RPMI7951 (cell line): ENCODE measurements at regions not wholly inside any gene's neighbourhood (a gene's known extent, or its start where the extent isn't known, plus 50 kb on each side); places are given as distances from the start of the nearest gene placed in this dataset.

Source experiments
- DNase-seq: peaks from one replicate; pipeline ENCODE4 v3.0.0-alpha.2; 2012; ENCODE audit warnings: low read depth

DNA sequence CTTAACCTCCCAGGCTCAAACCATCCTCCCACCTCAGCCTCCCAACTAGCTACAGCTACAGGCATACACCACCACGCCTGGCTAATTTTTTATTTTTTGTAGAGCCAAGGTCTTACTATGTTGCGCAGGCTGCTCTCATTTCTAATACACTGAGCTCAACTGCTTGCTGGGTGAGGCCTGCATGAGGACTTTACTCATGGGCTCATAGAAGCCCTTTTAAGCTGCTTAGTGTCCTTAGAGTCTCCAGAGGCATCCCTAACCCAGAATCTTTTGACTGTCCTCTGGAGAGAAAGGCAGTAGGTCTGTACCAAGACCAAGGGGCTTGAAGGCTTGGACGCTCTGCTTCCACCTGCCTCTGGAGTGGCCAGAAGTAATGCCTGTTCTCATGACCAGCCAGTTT lies 141.6 kb downstream of the TM9SF2 start:
- DNase-seq = no peak

DNA sequence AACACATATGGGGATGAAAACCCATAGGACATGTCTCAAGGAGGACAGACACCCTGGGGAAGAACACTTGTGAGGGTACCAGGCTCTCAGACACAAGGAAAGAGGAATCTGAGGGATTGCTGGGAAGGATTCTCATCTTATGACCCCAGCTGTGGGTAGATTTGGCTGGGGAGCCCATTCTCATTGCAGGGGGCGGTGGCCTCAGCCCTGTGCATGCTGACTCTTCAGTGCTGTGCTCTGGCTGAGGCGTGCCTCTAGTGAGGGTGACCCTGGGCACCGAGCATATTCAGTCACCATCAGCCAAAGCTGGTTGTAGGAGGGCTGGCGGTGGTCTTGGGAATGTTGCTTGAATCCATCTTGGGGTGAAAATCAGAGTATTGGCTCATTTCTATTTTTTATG lies 140.7 kb downstream of the TM9SF2 start:
- DNase-seq = no peak

DNA sequence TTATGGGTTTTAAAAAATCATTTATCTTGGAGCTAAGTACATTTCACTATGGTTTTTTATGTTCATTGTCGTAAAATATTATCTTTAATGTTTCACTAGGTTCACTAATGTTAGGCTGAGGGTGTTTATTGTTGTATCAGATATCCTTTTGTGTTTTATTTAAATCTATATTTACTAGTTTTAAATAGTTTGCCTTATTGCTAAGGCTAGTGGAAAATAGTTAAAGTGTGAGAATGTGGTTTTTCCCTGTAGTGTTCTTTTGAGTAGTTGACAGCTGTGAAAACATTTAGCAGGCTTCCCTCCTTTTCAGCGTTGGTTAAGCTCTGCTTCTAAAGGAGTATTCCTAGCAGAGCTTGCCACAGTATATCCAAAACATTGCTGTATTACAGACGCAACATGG lies 139.0 kb downstream of the TM9SF2 start:
- no peak for DNase-seq

DNA sequence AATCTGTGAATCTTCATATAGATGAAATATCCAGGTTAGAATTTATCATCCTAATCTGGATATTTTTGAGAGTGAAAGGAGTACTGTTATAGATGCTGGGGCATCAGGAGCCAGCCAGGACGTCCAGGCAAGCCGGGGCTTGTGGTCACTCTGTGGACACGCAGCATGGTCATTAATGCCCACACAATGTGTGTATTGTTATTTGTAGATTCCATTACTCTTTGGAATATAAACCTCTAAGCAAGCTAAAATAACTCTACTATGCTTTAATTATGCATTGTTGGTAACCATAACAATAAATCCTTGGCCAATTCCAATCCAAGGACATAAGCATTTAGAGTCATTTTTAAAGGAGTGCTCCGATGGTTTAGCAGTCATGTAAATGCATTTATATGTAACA lies 137.9 kb downstream of the TM9SF2 start:
- DNase-seq = no peak

DNA sequence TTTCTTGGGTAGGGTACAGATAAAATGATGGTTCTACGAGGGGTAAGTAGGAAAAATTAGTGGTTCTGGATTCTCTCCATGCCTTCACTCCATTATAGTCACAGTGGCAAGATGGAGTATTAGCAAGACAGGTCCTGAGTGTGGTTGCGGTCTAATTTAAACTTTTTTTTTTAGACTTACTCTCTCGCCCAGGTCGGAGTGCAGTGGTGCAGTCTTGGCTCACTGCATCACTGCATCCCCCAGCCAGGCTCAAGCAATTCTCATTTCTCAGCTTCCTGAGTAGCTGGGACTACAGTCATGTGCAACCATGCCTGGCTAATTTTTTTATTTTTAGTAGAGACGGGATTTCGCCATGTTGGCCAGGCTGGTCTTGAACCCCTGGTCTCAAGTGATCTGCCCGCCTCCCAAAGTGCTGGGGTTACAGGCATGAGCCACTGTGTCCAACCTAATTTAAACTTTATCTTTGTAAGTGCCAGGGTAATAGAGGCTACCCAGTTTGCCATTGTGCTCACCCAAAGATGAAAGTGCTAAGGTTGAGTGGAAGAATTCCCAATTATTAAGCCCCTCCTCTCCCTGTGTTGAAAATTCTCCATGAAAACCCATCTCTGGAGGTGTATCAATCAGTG lies 135.6 kb downstream of the TM9SF2 start:
- DNase-seq = no peak

DNA sequence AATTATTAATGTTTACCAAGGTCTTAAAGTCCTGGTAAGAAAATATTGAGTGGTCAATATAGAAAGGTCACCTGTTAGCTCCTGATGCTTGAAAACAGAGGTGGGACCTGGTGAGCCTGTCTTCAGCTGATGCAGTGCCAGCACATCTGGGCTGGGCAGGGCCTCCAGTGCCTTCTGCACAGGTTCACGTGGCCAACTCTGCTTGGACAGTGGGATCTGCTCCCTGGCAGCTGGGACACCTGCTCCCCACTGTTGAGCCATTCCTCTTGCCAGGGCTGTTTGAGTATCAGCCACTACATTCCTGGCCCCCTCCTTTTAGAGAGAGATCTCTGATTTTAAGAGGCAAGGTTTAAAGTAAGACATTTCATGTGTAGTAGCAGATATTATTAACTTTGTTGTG lies 135.0 kb downstream of the TM9SF2 start:
- no peak for DNase-seq

DNA sequence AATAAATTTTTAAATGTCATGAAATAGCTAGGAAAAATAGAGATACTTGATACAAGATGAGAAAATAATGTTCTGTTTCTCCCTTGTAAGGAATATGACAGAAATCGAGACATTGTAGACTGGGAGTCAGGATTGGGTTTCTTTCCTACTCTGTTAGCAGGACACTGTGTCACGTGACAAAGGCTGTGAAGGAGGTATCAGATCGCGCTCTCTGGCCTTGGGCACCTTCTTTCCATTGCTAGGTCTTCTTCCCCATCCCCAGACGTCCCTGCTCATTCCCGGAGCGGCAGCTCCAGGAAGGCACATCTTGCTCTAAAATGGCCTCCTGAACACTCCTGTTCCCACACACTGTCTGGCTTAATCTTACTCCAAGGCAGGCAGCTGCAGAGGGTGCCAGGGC lies 133.4 kb downstream of the TM9SF2 start:
- no peak for DNase-seq

DNA sequence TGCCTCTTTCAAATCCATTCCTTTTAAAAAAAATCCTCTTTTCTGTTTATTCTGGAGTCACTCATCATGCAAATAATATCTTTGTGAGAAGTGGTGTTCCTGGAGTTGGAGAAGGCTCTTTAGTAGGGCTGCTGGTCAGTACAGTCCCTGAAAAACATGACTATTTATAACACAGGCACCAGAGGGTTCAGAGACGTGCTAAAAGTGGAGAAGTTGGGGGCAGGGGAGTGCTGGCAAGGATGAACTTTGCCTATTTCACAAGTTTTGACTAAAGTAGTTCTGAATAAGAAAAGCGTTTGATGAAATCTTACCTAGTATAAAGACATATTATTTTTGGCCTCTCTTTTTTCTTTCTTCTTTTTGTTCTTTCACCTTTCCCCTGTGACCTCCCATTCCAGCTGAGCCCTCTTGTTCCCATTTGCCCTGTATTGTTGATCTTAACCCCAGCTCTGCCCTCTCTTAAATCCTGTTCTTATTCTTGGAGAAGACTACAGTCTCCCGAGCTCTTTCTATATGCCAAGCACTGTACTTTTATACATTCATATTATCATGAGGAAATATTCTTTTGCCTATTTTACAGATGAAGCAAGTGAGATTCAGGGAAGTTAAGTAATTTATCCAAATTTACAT lies 129.1 kb downstream of the TM9SF2 start:
- no peak for DNase-seq

DNA sequence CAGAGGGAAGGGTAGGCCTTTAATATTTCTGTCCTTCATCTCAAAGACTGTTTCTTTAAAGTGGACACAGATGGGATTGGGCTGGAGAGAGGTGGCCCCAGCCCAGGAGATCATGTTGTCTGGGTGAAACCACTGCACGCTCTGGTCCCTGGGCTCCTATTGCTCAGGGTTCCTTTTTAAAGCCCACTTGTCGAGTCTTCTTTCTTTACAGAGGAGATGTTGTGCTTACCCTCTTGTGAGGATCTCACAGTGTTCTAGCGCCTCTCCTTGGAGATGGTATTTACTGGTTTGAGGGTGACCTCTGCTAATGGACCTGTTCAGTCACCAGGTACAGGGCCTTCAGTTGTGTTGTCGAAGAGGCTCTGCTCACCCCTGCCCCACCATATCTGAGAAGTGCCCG lies 128.4 kb downstream of the TM9SF2 start:
- no peak for DNase-seq

DNA sequence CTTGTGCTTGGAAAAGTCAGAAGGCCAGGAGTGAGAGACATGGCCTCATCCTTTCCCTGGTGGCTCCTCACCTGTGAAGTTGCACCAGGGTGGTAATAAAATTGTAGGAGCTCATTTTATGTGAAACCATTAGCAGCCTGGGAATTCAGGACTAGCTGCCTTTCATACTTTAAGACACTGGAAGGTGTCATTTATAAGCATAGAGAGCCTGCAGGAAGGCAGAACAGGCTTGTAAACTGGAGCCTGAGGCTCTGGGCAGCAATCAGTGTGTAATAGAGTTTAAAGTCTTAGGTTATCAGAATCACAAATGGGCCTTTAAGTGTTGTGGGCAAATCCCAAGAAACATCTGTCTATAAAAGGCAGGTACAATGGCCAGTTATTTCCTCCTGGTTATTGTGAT lies 127.2 kb downstream of the TM9SF2 start:
- DNase-seq = no peak

DNA sequence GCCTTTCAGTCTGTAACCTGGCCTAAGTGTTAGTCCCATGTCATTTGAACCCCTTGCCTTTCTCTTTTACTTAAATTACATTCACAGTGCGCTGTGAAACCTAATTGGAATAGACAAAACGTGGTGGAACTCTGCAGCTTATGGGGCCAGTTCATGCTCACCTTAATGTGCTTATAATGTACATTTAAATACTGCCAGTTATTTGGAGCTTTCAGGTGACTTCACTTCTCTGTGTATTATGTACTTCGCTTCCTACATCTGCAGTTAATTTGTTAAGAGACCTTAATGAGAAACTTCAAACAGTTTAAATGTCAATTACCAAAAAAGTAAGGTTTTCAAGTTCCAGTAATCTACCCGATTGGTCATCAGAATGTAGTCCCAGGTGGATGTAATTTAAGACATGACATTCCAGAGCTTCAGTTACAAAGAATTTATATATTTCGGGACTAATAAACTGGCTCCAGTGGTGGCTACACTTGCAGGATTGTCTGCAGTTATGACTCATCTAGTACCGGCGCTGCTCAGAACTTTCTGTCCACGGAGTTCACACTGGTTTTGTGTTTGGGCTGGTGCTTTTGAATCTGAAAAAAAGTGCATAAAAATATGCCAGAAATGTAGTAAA lies 125.3 kb downstream of the TM9SF2 start:
- peak; percentile 45 for DNase-seq

DNA sequence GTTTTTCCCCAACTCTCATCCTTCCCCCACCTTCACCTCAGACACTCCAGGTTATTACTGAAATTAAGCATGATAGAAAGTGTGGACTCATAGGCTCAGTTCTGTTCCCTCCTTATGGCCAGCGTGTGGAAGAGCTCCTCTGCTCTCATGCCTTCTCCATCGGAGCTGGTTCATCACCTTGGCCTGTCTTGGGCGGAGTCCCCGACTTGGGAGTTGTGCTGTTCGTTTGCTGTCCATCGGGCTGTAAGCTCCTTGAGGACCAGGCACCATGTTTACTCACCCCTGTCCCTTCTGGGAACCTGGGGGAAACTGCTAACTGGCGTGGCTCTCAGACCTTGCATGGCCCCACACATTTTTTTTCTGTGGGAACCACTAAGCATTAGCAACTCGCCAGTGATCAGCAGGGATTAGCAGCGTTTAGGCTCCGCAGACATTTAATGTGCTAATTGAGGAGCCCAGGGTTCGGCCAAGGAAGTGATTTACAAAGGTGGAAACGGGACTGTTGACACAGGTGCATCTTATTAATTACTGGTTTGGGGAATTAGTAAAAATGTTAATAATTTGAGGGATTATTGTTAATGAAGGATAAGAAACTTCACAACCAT lies 123.8 kb downstream of the TM9SF2 start:
- no peak for DNase-seq

DNA sequence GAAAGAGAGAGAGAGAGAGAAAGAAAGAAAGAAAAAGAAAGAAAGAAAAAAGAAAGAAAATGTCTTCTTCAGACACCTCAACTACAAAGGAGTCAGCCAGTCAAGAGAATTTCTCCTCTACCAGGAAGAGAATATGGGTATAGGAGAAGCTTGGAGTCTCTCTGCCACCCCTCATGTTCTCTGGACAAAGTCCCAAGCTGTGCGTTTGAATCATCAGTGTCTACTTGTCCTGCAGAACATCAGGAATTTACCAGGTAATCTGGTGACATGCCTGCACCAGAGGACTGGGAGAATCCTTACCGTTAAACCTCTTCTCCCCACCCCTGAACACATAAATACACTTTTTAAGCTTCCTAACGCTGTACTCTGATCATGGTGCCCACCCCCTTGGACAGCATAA lies 119.5 kb downstream of the TM9SF2 start:
- DNase-seq = no peak

DNA sequence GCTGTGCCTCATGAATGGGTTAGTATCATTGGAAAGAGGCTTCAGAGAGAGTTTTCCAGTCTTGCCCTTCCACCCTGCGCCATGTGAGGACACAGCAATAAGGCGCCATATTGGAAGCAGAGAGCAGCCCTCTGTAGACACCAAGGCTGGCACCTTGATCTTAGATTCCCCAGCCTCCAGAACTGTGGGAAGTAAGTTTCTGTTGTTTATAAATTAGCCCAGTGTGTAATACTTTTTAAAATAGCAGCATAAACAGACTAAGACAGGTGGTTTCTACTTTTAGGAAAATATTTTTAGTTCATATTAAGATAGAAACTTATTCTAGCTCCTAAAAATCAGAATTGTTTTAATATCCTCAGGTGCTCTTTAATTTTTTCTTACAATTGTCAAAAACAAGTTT lies 117.9 kb downstream of the TM9SF2 start:
- no peak for DNase-seq

DNA sequence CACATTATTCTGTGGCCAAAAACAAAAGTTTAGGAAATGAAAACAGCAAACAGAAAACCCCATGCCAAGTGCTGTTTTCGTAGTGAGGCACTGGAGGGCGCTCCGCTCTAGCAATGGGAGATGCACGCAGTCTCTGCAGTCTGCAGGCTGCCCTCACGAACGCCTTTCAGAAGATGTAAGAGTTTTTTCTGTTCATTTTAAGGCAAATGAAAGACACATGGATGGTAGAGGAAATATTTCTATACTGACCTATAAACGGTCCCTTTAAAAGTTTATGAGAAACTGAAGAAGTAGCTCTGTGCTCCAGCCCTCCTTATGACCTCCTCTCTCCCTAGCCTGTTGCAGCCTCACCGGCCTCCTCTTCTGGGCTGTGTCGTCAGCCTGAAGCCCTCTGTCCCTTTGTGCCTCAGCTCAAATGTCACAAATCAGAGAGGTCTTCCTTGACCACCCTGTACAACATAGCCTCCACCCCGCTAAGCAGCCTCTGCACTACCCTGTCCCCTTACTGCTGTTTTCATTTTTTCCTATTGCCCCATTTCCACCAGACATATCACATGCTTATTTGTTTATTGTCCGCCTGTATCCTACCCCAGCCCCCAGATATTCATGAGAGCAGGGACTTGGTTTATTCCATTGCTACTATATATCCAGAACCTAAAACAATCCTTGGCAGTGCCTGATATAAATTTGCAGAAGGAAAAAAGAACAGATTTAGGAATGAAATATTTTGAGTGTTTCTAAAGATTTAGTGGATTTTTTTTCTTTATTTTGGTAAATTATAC lies 116.4 kb downstream of the TM9SF2 start:
- DNase-seq = peak; percentile 32

DNA sequence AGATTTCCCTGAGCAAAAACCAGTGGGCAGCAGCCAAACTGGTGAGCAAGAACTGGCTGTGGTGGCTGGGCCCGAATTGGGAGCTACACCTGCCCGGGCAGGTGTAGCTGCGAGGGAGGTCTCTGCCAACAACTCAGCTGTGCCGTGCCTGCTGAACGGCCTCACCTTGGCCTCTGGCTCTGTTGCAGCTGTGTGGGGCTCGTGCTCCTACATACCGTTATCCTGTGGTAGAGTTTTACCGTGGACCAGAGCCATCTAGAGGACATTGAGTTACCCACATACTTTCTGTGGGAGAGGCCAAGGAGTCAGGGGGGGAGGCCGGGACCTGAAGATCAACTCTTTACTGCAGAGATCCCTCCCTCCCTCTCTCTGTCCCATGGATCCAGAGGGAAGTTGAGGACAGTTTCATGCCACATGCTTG lies 113.2 kb downstream of the TM9SF2 start:
- DNase-seq = peak; percentile 45
